HL-60 (cell line): ENCODE measurements at regions not wholly inside any gene's neighbourhood (a gene's known extent, or its start where the extent isn't known, plus 50 kb on each side); places are given as distances from the start of the nearest gene placed in this dataset.

ENCODE experiments used
- GABPA ChIP-seq: IDR thresholded peaks from 2 replicates; pipeline ENCODE4 v1.6.1; 2012; ENCODE audit warnings: low read depth
- SPI1 ChIP-seq: IDR thresholded peaks from 2 replicates; pipeline ENCODE4 v1.6.1; 2012; ENCODE audit warnings: low read depth, mild to moderate bottlenecking, borderline replicate concordance
- TF ChIP-seq, protein P1 (sequence below): IDR thresholded peaks from one replicate; pipeline ENCODE4 v1.5.1; 2011; ENCODE audit warnings: low read length, control low read depth, inconsistent platforms; ENCODE audit not compliant: insufficient read depth
- TF ChIP-seq, protein P2 (sequence below): IDR thresholded peaks from 2 replicates; pipeline ENCODE4 v1.6.1; 2012; ENCODE audit warnings: low read depth; ENCODE audit not compliant: insufficient replicate concordance

DNA sequence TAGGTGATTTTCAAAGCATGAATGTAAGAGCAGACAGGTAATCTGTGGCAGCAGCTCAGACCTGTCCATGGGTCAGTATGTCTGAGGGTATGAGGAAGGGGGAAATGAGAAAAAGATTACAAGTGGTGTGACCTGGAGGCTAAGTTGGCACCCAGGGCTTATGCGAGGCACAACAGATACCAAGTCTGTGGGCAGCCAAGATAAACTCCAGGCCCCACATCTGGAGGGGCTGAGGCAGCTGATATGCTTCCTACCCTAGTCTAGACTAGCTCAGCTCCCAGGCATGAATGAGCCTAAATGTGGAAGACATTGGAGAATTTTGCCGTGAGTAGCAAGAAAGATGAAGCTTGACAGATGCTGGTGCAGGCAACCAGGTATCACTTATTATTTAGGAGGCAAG is 151.7 kb downstream of the PIK3R1 start:
- TF ChIP-seq SPI1 (no peak), GABPA (no peak)
- TF ChIP-seq, protein P1, sequence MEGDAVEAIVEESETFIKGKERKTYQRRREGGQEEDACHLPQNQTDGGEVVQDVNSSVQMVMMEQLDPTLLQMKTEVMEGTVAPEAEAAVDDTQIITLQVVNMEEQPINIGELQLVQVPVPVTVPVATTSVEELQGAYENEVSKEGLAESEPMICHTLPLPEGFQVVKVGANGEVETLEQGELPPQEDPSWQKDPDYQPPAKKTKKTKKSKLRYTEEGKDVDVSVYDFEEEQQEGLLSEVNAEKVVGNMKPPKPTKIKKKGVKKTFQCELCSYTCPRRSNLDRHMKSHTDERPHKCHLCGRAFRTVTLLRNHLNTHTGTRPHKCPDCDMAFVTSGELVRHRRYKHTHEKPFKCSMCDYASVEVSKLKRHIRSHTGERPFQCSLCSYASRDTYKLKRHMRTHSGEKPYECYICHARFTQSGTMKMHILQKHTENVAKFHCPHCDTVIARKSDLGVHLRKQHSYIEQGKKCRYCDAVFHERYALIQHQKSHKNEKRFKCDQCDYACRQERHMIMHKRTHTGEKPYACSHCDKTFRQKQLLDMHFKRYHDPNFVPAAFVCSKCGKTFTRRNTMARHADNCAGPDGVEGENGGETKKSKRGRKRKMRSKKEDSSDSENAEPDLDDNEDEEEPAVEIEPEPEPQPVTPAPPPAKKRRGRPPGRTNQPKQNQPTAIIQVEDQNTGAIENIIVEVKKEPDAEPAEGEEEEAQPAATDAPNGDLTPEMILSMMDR = no peak
- TF ChIP-seq, protein P2, sequence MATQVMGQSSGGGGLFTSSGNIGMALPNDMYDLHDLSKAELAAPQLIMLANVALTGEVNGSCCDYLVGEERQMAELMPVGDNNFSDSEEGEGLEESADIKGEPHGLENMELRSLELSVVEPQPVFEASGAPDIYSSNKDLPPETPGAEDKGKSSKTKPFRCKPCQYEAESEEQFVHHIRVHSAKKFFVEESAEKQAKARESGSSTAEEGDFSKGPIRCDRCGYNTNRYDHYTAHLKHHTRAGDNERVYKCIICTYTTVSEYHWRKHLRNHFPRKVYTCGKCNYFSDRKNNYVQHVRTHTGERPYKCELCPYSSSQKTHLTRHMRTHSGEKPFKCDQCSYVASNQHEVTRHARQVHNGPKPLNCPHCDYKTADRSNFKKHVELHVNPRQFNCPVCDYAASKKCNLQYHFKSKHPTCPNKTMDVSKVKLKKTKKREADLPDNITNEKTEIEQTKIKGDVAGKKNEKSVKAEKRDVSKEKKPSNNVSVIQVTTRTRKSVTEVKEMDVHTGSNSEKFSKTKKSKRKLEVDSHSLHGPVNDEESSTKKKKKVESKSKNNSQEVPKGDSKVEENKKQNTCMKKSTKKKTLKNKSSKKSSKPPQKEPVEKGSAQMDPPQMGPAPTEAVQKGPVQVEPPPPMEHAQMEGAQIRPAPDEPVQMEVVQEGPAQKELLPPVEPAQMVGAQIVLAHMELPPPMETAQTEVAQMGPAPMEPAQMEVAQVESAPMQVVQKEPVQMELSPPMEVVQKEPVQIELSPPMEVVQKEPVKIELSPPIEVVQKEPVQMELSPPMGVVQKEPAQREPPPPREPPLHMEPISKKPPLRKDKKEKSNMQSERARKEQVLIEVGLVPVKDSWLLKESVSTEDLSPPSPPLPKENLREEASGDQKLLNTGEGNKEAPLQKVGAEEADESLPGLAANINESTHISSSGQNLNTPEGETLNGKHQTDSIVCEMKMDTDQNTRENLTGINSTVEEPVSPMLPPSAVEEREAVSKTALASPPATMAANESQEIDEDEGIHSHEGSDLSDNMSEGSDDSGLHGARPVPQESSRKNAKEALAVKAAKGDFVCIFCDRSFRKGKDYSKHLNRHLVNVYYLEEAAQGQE = no peak
